Thoracic aorta (tissue), 2 donors: ENCODE measurements at regions not wholly inside any gene's neighbourhood (a gene's known extent, or its start where the extent isn't known, plus 50 kb on each side); places are given as distances from the start of the nearest gene placed in this dataset.

Source experiments
- ATAC-seq: fragments of 150-250 bp; one replicate; pipeline ENCODE4 v1.8.0; 2017; ENCODE audit warnings: low read depth; ENCODE audit not compliant: insufficient number of reproducible peaks, low FRiP score
- DNase-seq: peaks from one replicate; pipeline ENCODE4 v3.0.0-alpha.2; 2020; ENCODE audit warnings: low spot score
- H3K27ac ChIP-seq, 2 donors: fragments of 200-600 bp; sonication (generic); 1 replicate in 1 of 2; 2 replicates in 1 of 2; pipeline ENCODE4 v1.5.1; 2016; ENCODE audit warnings: mild to moderate bottlenecking in 2 of 2, moderate library complexity in 2 of 2
- H3K27me3 ChIP-seq: fragments of 200-600 bp; sonication (generic); replicated peaks from 2 replicates; pipeline ENCODE4 v1.6.0; 2016; ENCODE audit warnings: mild to moderate bottlenecking; ENCODE audit not compliant: insufficient read depth
- H3K36me3 ChIP-seq: fragments of 200-600 bp; sonication (generic); one replicate; pipeline ENCODE4 v1.5.1; 2016
- H3K4me1 ChIP-seq, 2 donors: fragments of 200-600 bp; sonication (generic); 1 replicate in 1 of 2; 2 replicates in 1 of 2; pipeline versions ENCODE4 v1.5.1 to v1.6.0; 2016; ENCODE audit warnings: low read depth in 2 of 2, mild to moderate bottlenecking in 1 of 2; ENCODE audit not compliant: control insufficient read depth in 1 of 2
- H3K4me3 ChIP-seq: fragments of 200-600 bp; sonication (generic); 2 replicates; pipeline ENCODE4 v1.5.1; 2016; ENCODE audit warnings: mild to moderate bottlenecking
- H3K9me3 ChIP-seq: fragments of 200-600 bp; sonication (generic); 2 replicates; pipeline ENCODE4 v1.5.1; 2016
- CTCF ChIP-seq: fragments of 200-600 bp; sonication (generic); IDR thresholded peaks from one replicate; pipeline ENCODE4 v1.5.1; 2019; ENCODE audit warnings: antibody characterized with exemption

- no peak overlapping the region for H3K27ac ChIP-seq
- no peaks in the 10 kb centered on the region for H3K4me1 ChIP-seq
- ATAC-seq (no peak), DNase-seq (no peak)
- H3K4me3 ChIP-seq: no peak overlapping the region
- no peaks in the 10 kb centered on the region for H3K36me3 ChIP-seq
- no peaks in the 10 kb centered on the region for H3K27me3 ChIP-seq
- H3K9me3 ChIP-seq: no peaks in the 10 kb centered on the region
- no peak for TF ChIP-seq CTCF
Observed at GRCh38 chr9:82129708-82130107, 141.1 kb downstream of the SPATA31D1 start.

- no peaks in the 10 kb centered on the region for H3K27me3 ChIP-seq
- TF ChIP-seq CTCF: no peak
- H3K36me3 ChIP-seq: no peaks in the 10 kb centered on the region
- H3K27ac ChIP-seq: no peak overlapping the region
- no peaks in the 10 kb centered on the region for H3K9me3 ChIP-seq
- DNase-seq (no peak), ATAC-seq (no peak)
- H3K4me3 ChIP-seq: no peak overlapping the region
- no peaks in the 10 kb centered on the region for H3K4me1 ChIP-seq
Observed at GRCh38 chr9:82130331-82131042, 141.9 kb downstream of the SPATA31D1 start.

- H3K36me3 ChIP-seq: no peaks in the 10 kb centered on the region
- ATAC-seq: no peak
- no peak overlapping the region for H3K27ac ChIP-seq
Observed at GRCh38 chr9:82131072-82131471, 142.5 kb downstream of the SPATA31D1 start.

GRCh38 chr9:82132024-82132423, 143.5 kb downstream of the SPATA31D1 start:
- H3K4me3 ChIP-seq: no peak overlapping the region
- no peaks in the 10 kb centered on the region for H3K9me3 ChIP-seq
- ATAC-seq: no peak
- H3K4me1 ChIP-seq: no peaks in the 10 kb centered on the region
- H3K27me3 ChIP-seq: no peaks in the 10 kb centered on the region
- H3K27ac ChIP-seq: no peak overlapping the region
- no peak for DNase-seq
- no peaks in the 10 kb centered on the region for H3K36me3 ChIP-seq
- no peak for TF ChIP-seq CTCF

More at GRCh38 chr9:82131072-82131471, 142.5 kb downstream of the SPATA31D1 start:
- TF ChIP-seq CTCF: no peak
- no peaks in the 10 kb centered on the region for H3K4me1 ChIP-seq
- no peak overlapping the region for H3K4me3 ChIP-seq
- H3K9me3 ChIP-seq: no peaks in the 10 kb centered on the region
- no peaks in the 10 kb centered on the region for H3K27me3 ChIP-seq
- no peak for DNase-seq

- Histone ChIP-seq H3K4me1 (no peaks in the 10 kb centered on the region), H3K36me3 (no peaks in the 10 kb centered on the region), H3K4me3 (no peak overlapping the region), H3K9me3 (no peaks in the 10 kb centered on the region), H3K27ac (no peak overlapping the region), H3K27me3 (no peaks in the 10 kb centered on the region)
- TF ChIP-seq CTCF: no peak
- DNase-seq (no peak), ATAC-seq (no peak)
Observed at GRCh38 chr9:82134010-82134409, 145.4 kb downstream of the SPATA31D1 start.
